Suprapubic skin (tissue), 4 donors: ENCODE measurements at regions not wholly inside any gene's neighbourhood (a gene's known extent, or its start where the extent isn't known, plus 50 kb on each side); places are given as distances from the start of the nearest gene placed in this dataset.

Source experiments
- DNase-seq, 2 donors: peaks; one replicate each; pipeline ENCODE4 v3.0.0-alpha.2; 2019; ENCODE audit warnings: low spot score in 2 of 2
- H3K27ac ChIP-seq: fragments of 200-600 bp; sonication (generic); one replicate; pipeline ENCODE4 v1.5.1; 2019
- H3K27me3 ChIP-seq: fragments of 200-600 bp; sonication (generic); one replicate; pipeline ENCODE4 v1.5.1; 2019
- H3K36me3 ChIP-seq: fragments of 200-600 bp; sonication (generic); one replicate; pipeline ENCODE4 v1.5.1; 2019
- H3K4me1 ChIP-seq: fragments of 200-600 bp; sonication (generic); one replicate; pipeline ENCODE4 v1.5.1; 2019
- H3K4me3 ChIP-seq: fragments of 200-600 bp; sonication (generic); one replicate; pipeline ENCODE4 v1.5.1; 2019; ENCODE audit warnings: mild to moderate bottlenecking
- H3K9me3 ChIP-seq: fragments of 200-600 bp; sonication (generic); one replicate; pipeline ENCODE4 v1.5.1; 2019
- EP300 ChIP-seq: sonication (generic); formaldehyde crosslinking; IDR thresholded peaks from one replicate; pipeline ENCODE4 v1.6.1; 2017; ENCODE audit warnings: antibody characterized with exemption
- POLR2A ChIP-seq, 2 donors: fragments of 450-650 bp; IDR thresholded peaks; one replicate each; pipeline ENCODE4 v1.6.1; 2017; ENCODE audit warnings: antibody characterized with exemption in 2 of 2, mild to moderate bottlenecking in 2 of 2, moderate library complexity in 2 of 2
- POLR2AphosphoS5 ChIP-seq, 3 donors: sonication (generic); formaldehyde crosslinking; IDR thresholded peaks; one replicate each; pipeline ENCODE4 v1.6.1; 2017; ENCODE audit warnings: antibody characterized with exemption in 3 of 3
- WGBS: methylation state at CpG from one replicate; pipeline ENCODE4 v1.1.5; 2018; 5-methylcytosine and 5-hydroxymethylcytosine counted together
- TF ChIP-seq, protein P1 (sequence below), 2 donors: fragments of 200-600 bp in 1 of 2; fragments of 450-650 bp in 1 of 2; sonication (generic) in 1 of 2; IDR thresholded peaks; one replicate each; pipeline ENCODE4 v1.5.1; 2016 to 2019; ENCODE audit warnings: antibody characterized with exemption in 2 of 2, mild to moderate bottlenecking in 1 of 2, moderate library complexity in 1 of 2

DNA sequence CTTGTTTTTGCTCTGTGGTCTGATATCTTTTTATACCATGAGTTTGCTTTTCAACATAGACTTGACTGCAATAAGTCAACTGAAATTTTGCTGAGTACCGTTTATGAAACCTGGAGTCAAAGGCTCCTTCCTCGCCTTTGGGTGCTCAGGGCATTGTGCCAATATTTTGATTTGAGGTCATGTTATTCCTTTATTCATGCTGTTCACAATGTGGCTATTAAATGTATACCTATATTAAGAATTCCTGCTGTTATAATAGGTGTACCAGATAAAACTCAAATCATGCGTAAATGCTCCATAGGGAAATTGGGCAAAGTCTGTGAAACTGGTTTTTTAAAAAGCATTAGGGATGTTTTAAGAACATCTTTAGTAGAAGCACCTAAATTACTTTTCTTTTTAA lies 334.0 kb upstream of the NUDT12 start:
- WGBS, result 71% methylated on average over 3 of the region's 3 CpGs
- Histone ChIP-seq H3K9me3 (no peaks in the 10 kb centered on the region), H3K4me3 (no peak overlapping the region), H3K27ac (no peak overlapping the region), H3K27me3 (no peaks in the 10 kb centered on the region), H3K36me3 (no peaks in the 10 kb centered on the region), H3K4me1 (no peaks in the 10 kb centered on the region)
- TF ChIP-seq, protein P1, sequence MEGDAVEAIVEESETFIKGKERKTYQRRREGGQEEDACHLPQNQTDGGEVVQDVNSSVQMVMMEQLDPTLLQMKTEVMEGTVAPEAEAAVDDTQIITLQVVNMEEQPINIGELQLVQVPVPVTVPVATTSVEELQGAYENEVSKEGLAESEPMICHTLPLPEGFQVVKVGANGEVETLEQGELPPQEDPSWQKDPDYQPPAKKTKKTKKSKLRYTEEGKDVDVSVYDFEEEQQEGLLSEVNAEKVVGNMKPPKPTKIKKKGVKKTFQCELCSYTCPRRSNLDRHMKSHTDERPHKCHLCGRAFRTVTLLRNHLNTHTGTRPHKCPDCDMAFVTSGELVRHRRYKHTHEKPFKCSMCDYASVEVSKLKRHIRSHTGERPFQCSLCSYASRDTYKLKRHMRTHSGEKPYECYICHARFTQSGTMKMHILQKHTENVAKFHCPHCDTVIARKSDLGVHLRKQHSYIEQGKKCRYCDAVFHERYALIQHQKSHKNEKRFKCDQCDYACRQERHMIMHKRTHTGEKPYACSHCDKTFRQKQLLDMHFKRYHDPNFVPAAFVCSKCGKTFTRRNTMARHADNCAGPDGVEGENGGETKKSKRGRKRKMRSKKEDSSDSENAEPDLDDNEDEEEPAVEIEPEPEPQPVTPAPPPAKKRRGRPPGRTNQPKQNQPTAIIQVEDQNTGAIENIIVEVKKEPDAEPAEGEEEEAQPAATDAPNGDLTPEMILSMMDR (IDR thresholded peaks at IDR 0.05), result no peak
- no peak for TF ChIP-seq POLR2AphosphoS5 (IDR thresholded peaks at IDR 0.05)
- no peak for TF ChIP-seq POLR2A (IDR thresholded peaks at IDR 0.05)
- TF ChIP-seq EP300, result no peak
- DNase-seq, result no peak

DNA sequence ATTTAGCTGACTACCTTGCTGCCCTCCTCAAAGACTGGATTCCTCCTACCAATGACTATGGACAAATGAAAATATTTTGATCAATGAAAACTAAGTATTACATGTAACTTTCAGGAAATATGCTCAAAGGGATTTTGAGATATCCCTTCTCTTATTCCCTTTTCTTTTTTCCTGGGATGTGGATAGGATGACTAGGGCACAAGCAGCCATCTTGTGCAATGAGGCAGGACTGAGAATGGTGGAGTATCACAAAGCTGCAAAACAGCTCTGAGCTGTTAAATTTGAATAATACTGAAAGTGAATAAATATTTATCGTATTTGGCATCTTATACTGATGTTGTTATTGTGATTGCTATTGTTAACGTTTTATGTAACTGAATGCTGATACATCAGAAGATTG lies 333.1 kb upstream of the NUDT12 start:
- H3K4me3 ChIP-seq, result no peak overlapping the region
- no peaks in the 10 kb centered on the region for H3K4me1 ChIP-seq
- H3K36me3 ChIP-seq, result no peaks in the 10 kb centered on the region
- TF ChIP-seq, protein P1 (IDR thresholded peaks at IDR 0.05), result no peak
- no peak for TF ChIP-seq EP300
- TF ChIP-seq POLR2AphosphoS5 (IDR thresholded peaks at IDR 0.05), result no peak
- TF ChIP-seq POLR2A (IDR thresholded peaks at IDR 0.05), result no peak
- H3K9me3 ChIP-seq, result no peaks in the 10 kb centered on the region
- H3K27ac ChIP-seq, result no peak overlapping the region
- no peak for DNase-seq
- no peaks in the 10 kb centered on the region for H3K27me3 ChIP-seq
- WGBS, result 92% methylated on average over 2 of the region's 2 CpGs

DNA sequence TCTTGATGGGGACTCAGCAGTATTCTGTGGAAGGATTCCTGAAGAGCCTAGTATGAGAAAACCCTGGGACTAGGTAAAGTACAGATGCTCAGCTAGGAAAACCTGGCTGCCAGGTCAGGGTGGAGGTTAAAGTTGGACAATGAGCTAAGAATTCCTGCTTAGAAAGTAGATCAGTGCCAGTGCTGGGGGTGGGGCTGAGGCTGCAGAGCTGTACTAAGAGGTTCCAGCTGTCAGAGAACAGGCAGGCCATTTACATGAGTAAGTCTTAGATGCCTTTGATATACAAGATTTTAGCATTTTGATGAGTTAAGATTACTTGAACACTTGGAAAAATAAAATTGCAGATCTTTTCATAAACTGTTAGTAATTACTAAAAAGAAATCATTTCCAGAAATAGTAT lies 332.3 kb upstream of the NUDT12 start:
- Histone ChIP-seq H3K9me3 (no peaks in the 10 kb centered on the region), H3K4me3 (no peak overlapping the region), H3K4me1 (no peaks in the 10 kb centered on the region), H3K27ac (no peak overlapping the region), H3K27me3 (no peaks in the 10 kb centered on the region), H3K36me3 (no peaks in the 10 kb centered on the region)
- no peak for TF ChIP-seq POLR2A (IDR thresholded peaks at IDR 0.05)
- no peak for TF ChIP-seq EP300
- TF ChIP-seq, protein P1 (IDR thresholded peaks at IDR 0.05), result no peak
- TF ChIP-seq POLR2AphosphoS5 (IDR thresholded peaks at IDR 0.05), result no peak
- no peak for DNase-seq

DNA sequence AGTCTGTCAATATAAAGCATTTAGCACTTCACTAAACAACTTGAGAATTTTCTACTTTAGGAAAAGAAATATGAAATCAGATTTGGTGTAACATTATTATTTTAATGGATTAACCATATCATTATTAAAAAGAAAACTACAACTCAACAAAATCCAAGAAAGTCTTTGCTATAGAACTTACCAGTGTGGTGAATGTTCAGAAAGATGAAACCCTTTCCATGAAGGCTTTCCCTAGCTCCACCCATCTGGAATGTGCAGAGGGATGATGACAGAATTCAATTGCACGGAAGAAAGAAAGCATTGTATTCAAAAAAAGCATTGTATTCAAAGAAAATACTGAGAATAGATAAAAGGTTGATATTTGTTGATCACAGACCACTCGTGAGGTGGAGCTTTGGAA lies 328.6 kb upstream of the NUDT12 start:
- H3K4me3 ChIP-seq, result no peak overlapping the region
- TF ChIP-seq POLR2AphosphoS5 (IDR thresholded peaks at IDR 0.05), result no peak
- TF ChIP-seq EP300, result no peak
- TF ChIP-seq, protein P1 (IDR thresholded peaks at IDR 0.05), result no peak
- TF ChIP-seq POLR2A (IDR thresholded peaks at IDR 0.05), result no peak
- no peaks in the 10 kb centered on the region for H3K27me3 ChIP-seq
- no peaks in the 10 kb centered on the region for H3K36me3 ChIP-seq
- no peaks in the 10 kb centered on the region for H3K4me1 ChIP-seq
- H3K27ac ChIP-seq, result no peak overlapping the region
- WGBS, result 47% methylated on average over 2 of the region's 2 CpGs
- no peak for DNase-seq
- no peaks in the 10 kb centered on the region for H3K9me3 ChIP-seq

DNA sequence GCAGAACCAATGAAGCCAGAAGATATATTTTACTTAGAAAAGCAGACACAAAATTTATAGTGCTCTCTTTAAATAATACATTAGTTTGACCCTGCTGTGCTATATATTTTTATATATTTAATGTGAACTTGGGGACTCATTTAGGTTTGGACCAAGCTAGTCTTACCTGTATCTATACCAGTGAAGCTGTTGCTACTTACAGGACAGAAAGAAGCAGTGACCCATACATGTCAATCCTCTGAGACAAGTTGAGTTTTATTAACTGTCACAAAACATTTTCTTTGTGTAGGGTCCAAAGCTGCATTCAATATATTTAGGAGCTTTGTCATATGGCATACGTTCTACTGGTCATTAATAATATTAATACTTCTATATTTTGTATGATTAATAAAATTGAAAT lies 327.7 kb upstream of the NUDT12 start:
- WGBS, result 77% methylated on average over 1 of the region's 1 CpG
- Histone ChIP-seq H3K9me3 (no peaks in the 10 kb centered on the region), H3K4me1 (no peaks in the 10 kb centered on the region), H3K36me3 (no peaks in the 10 kb centered on the region), H3K27ac (no peak overlapping the region), H3K27me3 (no peaks in the 10 kb centered on the region), H3K4me3 (no peak overlapping the region)
- DNase-seq, result no peak
- TF ChIP-seq POLR2AphosphoS5 (IDR thresholded peaks at IDR 0.05) (no peak), EP300 (no peak), POLR2A (IDR thresholded peaks at IDR 0.05) (no peak)
- TF ChIP-seq, protein P1 (IDR thresholded peaks at IDR 0.05), result no peak
